ENCODE measurements at regions not wholly inside any gene's neighbourhood (a gene's known extent, or its start where the extent isn't known, plus 50 kb on each side); places are given as distances from the start of the nearest gene placed in this dataset.

DNA sequence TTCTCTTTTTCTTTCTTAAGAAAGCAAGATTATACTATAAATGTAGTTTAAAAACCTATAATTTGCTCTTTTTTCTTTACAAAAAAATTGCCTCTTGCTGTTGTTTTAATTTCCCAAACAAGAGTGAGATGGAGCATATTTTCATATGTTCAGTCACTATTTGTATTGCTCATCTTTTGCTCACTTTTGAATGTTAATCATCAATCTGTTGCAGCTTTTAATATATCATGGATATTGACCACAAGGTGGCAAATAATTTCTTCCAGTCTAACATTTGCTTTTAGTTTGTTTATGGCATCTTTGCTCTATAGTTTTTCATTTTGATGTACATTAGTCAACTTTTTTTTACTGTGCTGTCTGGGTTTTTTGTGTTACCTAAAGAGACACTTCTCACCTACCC, 112.6 kb upstream of the THRB start:
- Histone ChIP-seq H3K36me3 (ENCODE audit: control insufficient read depth in 4 of 4, insufficient read depth in 4 of 4, low read length in 3 of 4) (no peaks in the 10 kb centered on the region), H3K4me3 (ENCODE audit: control insufficient read depth in 1 of 7, extremely low read depth in 1 of 7, insufficient read depth in 4 of 7, low read depth in 2 of 7, low read length in 6 of 7) (no peak overlapping the region), H3K27ac (ENCODE audit: insufficient read depth in 1 of 2, low read depth in 1 of 2, low read length in 2 of 2, poor library complexity in 1 of 2, severe bottlenecking in 2 of 2) (no peak overlapping the region), H3K27me3 (replicated peaks in 2 of 5; ENCODE audit: control insufficient read depth in 4 of 5, insufficient read depth in 5 of 5, low read length in 4 of 5) (no peaks in the 10 kb centered on the region), H3K4me1 (ENCODE audit: control extremely low read depth in 1 of 4, control insufficient read depth in 4 of 4, insufficient read depth in 4 of 4, low read length in 3 of 4) (no peaks in the 10 kb centered on the region), H3K9me3 (ENCODE audit: control extremely low read depth in 1 of 5, control insufficient read depth in 4 of 5, insufficient read depth in 2 of 5, low read depth in 1 of 5, low read length in 4 of 5) (no peaks in the 10 kb centered on the region)
- DNase-seq: no peak
- CTCF ChIA-PET: interaction anchor here (1.1 kb wide), 2 partner anchors 9 to 15 kb away, joined by 3 to 4 read pairs; no protein-coding TSS in a partner anchor
- POLR2A ChIA-PET: no interaction called here

DNA sequence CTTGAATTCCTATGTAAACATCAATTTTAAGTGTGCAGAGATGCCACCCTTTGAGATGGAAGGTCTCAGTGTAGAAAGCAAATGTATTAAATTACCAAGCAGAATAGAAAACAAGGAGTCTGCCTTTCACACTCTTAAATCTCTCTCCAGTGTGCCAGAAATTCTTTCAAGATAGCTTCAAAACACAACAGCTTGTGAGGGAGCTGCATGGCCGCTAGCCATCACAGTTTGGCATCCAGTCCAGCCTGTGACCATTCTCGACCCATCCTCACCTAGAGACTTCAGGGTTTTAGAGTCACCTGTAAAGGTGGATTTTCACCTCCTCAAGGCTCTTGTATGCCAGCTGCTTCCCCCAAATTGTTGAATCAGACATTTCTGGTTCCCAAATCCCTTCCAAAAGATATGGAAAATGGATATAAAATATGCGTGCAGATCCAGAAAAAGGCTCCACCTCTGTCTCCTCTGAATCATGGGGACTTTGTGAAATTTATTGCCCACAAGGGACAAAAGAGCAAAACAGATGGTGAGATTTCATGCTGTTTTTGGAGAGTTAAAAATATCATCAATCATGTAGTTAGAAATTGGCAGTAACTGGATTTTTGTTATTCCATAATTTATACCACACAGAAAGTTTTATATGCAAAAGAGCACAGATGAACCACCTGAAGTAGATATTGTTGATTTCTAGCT, 114.2 kb upstream of the THRB start:
- 95% methylated on average over 3 of the region's 3 CpGs for WGBS (ENCODE audit: insufficient coverage)
- no peak for DNase-seq
- Histone ChIP-seq H3K36me3 (ENCODE audit: control insufficient read depth in 4 of 4, insufficient read depth in 4 of 4, low read length in 3 of 4) (no peaks in the 10 kb centered on the region), H3K27ac (ENCODE audit: insufficient read depth in 1 of 2, low read depth in 1 of 2, low read length in 2 of 2, poor library complexity in 1 of 2, severe bottlenecking in 2 of 2) (no peak overlapping the region), H3K4me3 (ENCODE audit: control insufficient read depth in 1 of 7, extremely low read depth in 1 of 7, insufficient read depth in 4 of 7, low read depth in 2 of 7, low read length in 6 of 7) (no peak overlapping the region), H3K27me3 (replicated peaks in 2 of 5; ENCODE audit: control insufficient read depth in 4 of 5, insufficient read depth in 5 of 5, low read length in 4 of 5) (no peaks in the 10 kb centered on the region), H3K9me3 (ENCODE audit: control extremely low read depth in 1 of 5, control insufficient read depth in 4 of 5, insufficient read depth in 2 of 5, low read depth in 1 of 5, low read length in 4 of 5) (no peaks in the 10 kb centered on the region), H3K4me1 (ENCODE audit: control extremely low read depth in 1 of 4, control insufficient read depth in 4 of 4, insufficient read depth in 4 of 4, low read length in 3 of 4) (no peaks in the 10 kb centered on the region)
- ChIA-PET POLR2A (no interaction called here), CTCF (interaction anchor here (1.6 to 1.8 kb wide), 2 partner anchors 10 to 13 kb away, joined by 3 to 6 read pairs; no protein-coding TSS in a partner anchor)

DNA sequence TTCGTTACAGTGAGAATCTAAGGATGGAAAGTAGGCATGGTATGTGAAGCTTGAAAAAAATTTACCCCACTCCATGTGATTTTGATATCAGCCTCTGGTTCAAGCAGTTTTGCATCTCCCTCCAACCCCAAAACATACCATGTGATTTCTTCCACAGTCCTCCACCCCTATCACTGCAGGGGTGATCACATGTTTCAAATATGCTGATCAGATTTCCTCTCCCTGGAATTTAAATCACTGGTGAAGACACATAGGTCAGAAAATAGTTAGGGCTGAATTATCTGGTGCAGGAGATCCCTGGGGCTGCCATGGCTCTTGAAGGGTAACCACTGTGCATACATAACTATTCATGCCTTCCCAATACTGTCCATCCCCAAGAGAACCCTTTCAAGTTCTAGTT, 119.7 kb upstream of the THRB start:
- no CpG with 5 or more reads among the region's 1 CpG for WGBS (ENCODE audit: insufficient coverage)
- CTCF ChIA-PET: interaction anchor here (1.3 kb wide), 2 partner anchors 10 to 66 kb away, joined by 4 read pairs; no protein-coding TSS in a partner anchor

DNA sequence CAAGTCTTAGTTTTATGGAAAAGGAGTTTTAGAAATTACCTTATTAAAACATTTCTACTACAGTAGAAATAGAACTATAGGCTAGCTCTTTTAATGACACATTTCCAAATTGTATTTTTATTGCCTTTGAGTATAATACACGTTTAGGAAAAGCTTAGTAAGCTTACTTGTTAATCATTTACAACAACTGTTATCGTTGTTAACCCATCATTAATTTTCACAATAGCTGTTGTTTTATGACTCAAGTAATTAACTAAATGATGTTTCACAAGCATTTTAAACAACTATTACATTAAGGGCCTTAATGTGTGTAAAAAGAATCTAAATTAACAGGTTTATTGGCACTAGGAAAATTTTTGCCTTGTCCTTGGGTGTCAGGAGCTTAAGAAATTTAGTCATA, 120.5 kb upstream of the THRB start:
- no peak for DNase-seq
- Histone ChIP-seq H3K27me3 (replicated peaks in 2 of 5; ENCODE audit: control insufficient read depth in 4 of 5, insufficient read depth in 5 of 5, low read length in 4 of 5) (no peaks in the 10 kb centered on the region), H3K27ac (ENCODE audit: insufficient read depth in 1 of 2, low read depth in 1 of 2, low read length in 2 of 2, poor library complexity in 1 of 2, severe bottlenecking in 2 of 2) (no peak overlapping the region), H3K4me3 (ENCODE audit: control insufficient read depth in 1 of 7, extremely low read depth in 1 of 7, insufficient read depth in 4 of 7, low read depth in 2 of 7, low read length in 6 of 7) (no peak overlapping the region), H3K4me1 (ENCODE audit: control extremely low read depth in 1 of 4, control insufficient read depth in 4 of 4, insufficient read depth in 4 of 4, low read length in 3 of 4) (no peaks in the 10 kb centered on the region), H3K9me3 (ENCODE audit: control extremely low read depth in 1 of 5, control insufficient read depth in 4 of 5, insufficient read depth in 2 of 5, low read depth in 1 of 5, low read length in 4 of 5) (no peaks in the 10 kb centered on the region), H3K36me3 (ENCODE audit: control insufficient read depth in 4 of 4, insufficient read depth in 4 of 4, low read length in 3 of 4) (no peaks in the 10 kb centered on the region)
- ChIA-PET CTCF (interaction anchor here (0.9 to 1.3 kb wide), 4 partner anchors 11 to 65 kb away, joined by 3 to 6 read pairs (median 4); no protein-coding TSS in a partner anchor), POLR2A (no interaction called here)
- WGBS (ENCODE audit: insufficient coverage): no CpG with 5 or more reads among the region's 2 CpGs

More for the DNA sequence above, 119.7 kb upstream of the THRB start:
- no peak for DNase-seq
- Histone ChIP-seq H3K27me3 (replicated peaks in 2 of 5; ENCODE audit: control insufficient read depth in 4 of 5, insufficient read depth in 5 of 5, low read length in 4 of 5) (no peaks in the 10 kb centered on the region), H3K4me1 (ENCODE audit: control extremely low read depth in 1 of 4, control insufficient read depth in 4 of 4, insufficient read depth in 4 of 4, low read length in 3 of 4) (no peaks in the 10 kb centered on the region), H3K27ac (ENCODE audit: insufficient read depth in 1 of 2, low read depth in 1 of 2, low read length in 2 of 2, poor library complexity in 1 of 2, severe bottlenecking in 2 of 2) (no peak overlapping the region), H3K36me3 (ENCODE audit: control insufficient read depth in 4 of 4, insufficient read depth in 4 of 4, low read length in 3 of 4) (no peaks in the 10 kb centered on the region), H3K9me3 (ENCODE audit: control extremely low read depth in 1 of 5, control insufficient read depth in 4 of 5, insufficient read depth in 2 of 5, low read depth in 1 of 5, low read length in 4 of 5) (no peaks in the 10 kb centered on the region), H3K4me3 (ENCODE audit: control insufficient read depth in 1 of 7, extremely low read depth in 1 of 7, insufficient read depth in 4 of 7, low read depth in 2 of 7, low read length in 6 of 7) (no peak overlapping the region)
- POLR2A ChIA-PET: no interaction called here

DNA sequence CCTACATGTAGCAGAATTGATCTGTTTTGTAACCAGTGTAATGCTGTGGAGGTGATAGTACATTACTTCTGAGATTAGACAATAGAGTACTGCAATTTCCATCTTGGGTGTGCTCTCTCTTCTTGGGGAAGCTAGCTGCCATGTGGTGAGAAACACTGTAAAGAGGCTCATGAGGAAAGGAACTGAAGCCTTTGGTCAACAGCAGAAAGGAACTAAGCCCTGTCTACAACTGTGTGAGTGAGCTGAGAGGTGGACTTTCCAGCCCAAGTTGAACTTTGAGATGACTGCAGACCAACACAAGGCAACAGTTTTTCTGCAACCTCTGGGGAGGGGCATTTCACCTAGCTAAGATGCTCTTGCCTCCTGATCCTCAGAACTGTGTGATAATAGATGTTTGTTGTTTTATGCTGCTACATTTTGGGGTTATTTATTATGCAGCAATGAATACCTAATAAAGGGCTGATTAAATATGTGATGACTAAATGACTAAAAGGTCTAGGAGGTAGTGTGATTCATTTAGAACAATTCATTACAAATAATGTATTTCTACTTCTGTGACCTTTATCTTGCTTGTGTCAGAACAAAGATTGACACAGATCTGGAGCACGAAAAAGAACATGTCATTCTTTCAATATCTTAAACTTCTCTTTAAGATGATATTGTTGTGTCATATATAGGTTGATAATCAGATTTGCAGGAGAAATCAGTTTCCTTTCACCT, 121.6 kb upstream of the THRB start:
- no peak overlapping the region for H3K27ac ChIP-seq (ENCODE audit: insufficient read depth in 1 of 2, low read depth in 1 of 2, low read length in 2 of 2, poor library complexity in 1 of 2, severe bottlenecking in 2 of 2)
- no peak overlapping the region for H3K4me3 ChIP-seq (ENCODE audit: control insufficient read depth in 1 of 7, extremely low read depth in 1 of 7, insufficient read depth in 4 of 7, low read depth in 2 of 7, low read length in 6 of 7)
- no peaks in the 10 kb centered on the region for H3K36me3 ChIP-seq (ENCODE audit: control insufficient read depth in 4 of 4, insufficient read depth in 4 of 4, low read length in 3 of 4)
- ChIA-PET CTCF (interaction anchor here (1.0 to 1.2 kb wide), 2 partner anchors 23 to 263 kb away, joined by 3 to 6 read pairs; no protein-coding TSS in a partner anchor), POLR2A (no interaction called here)
- DNase-seq: no peak
- WGBS (ENCODE audit: insufficient coverage): no CpG with 5 or more reads among the region's 1 CpG
- peaks cover 0 to 2% (median 0%) of the 10 kb centered on the region in 4 experiments for H3K4me1 ChIP-seq (ENCODE audit: control extremely low read depth in 1 of 4, control insufficient read depth in 4 of 4, insufficient read depth in 4 of 4, low read length in 3 of 4)
- H3K27me3 ChIP-seq (replicated peaks in 2 of 5; ENCODE audit: control insufficient read depth in 4 of 5, insufficient read depth in 5 of 5, low read length in 4 of 5): no peaks in the 10 kb centered on the region
- no peaks in the 10 kb centered on the region for H3K9me3 ChIP-seq (ENCODE audit: control extremely low read depth in 1 of 5, control insufficient read depth in 4 of 5, insufficient read depth in 2 of 5, low read depth in 1 of 5, low read length in 4 of 5)

DNA sequence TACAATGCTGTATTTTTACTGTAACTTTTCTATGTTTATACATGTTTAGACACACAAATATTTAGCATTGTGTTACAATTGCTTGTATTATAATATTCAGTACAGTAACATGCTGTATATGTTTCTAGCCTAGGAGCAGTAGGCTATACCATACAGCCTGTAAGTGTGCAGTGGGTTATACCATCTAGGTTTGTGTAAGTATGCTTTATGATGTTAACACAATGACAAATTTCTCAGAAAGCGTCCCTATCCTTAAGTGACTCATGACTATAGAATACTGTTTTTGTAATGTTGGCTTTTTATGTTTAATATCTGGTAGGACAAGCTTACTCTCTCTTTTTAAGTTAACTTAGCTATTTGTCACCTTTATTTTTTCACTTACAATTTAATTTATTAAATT, 127.5 kb upstream of the THRB start:
- H3K4me1 ChIP-seq (ENCODE audit: control extremely low read depth in 1 of 4, control insufficient read depth in 4 of 4, insufficient read depth in 4 of 4, low read length in 3 of 4): peaks cover 0 to 31% (median 11%) of the 10 kb centered on the region in 4 experiments
- H3K4me3 ChIP-seq (ENCODE audit: control insufficient read depth in 1 of 7, extremely low read depth in 1 of 7, insufficient read depth in 4 of 7, low read depth in 2 of 7, low read length in 6 of 7): no peak overlapping the region
- DNase-seq: peak in 2 of 3 donors; percentile 54 to 77
- no peaks in the 10 kb centered on the region for H3K27me3 ChIP-seq (replicated peaks in 2 of 5; ENCODE audit: control insufficient read depth in 4 of 5, insufficient read depth in 5 of 5, low read length in 4 of 5)
- CTCF ChIA-PET: interaction anchor here (1.4 to 1.8 kb wide), 5 partner anchors 10 to 101 kb away, joined by 3 to 5 read pairs (median 5); no protein-coding TSS in a partner anchor
- H3K27ac ChIP-seq (ENCODE audit: insufficient read depth in 1 of 2, low read depth in 1 of 2, low read length in 2 of 2, poor library complexity in 1 of 2, severe bottlenecking in 2 of 2): peak overlapping the region in 1 of 2 experiments; percentile 61
- no CpG with 5 or more reads among the region's 1 CpG for WGBS (ENCODE audit: insufficient coverage)
- peaks cover 0 to 14% (median 0%) of the 10 kb centered on the region in 5 experiments for H3K9me3 ChIP-seq (ENCODE audit: control extremely low read depth in 1 of 5, control insufficient read depth in 4 of 5, insufficient read depth in 2 of 5, low read depth in 1 of 5, low read length in 4 of 5)
- no peaks in the 10 kb centered on the region for H3K36me3 ChIP-seq (ENCODE audit: control insufficient read depth in 4 of 4, insufficient read depth in 4 of 4, low read length in 3 of 4)
- POLR2A ChIA-PET: no interaction called here
